ENCODE measurements at regions not wholly inside any gene's neighbourhood (a gene's known extent, or its start where the extent isn't known, plus 50 kb on each side); places are given as distances from the start of the nearest gene placed in this dataset.
"Not testable (repeated sequence)": the region's sequence is repeated elsewhere in the genome, so short reads cannot be mapped to it uniquely, and the experiment has no call there.

DNA sequence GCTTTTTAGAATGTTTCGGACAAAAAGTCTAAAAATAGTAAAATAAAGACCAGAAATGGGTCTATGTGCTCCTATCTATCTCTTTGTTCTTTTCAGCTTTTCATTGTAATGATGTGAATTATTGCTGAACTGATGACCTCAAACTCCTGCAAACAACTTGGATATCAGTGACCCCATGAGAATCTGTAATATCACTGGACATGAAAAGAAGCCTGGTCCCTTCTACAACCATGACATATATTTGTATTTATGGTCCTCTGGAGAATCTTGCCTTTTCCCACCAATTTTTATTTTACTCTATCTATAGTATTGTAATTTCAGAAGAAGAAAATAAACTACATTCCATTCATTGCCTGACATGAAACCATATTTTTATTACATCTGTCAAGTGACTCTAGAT is 740.7 kb upstream of the CA10 start:
- DNase-seq (ENCODE audit: low read depth) = no peak

GRCh38 chr17:52895272-52895671 is 736.8 kb upstream of the CA10 start:
- no peak for DNase-seq (ENCODE audit: low read depth)

GRCh38 chr17:52892334-52892733 is 733.8 kb upstream of the CA10 start:
- DNase-seq (ENCODE audit: low read depth) = no peak

DNA sequence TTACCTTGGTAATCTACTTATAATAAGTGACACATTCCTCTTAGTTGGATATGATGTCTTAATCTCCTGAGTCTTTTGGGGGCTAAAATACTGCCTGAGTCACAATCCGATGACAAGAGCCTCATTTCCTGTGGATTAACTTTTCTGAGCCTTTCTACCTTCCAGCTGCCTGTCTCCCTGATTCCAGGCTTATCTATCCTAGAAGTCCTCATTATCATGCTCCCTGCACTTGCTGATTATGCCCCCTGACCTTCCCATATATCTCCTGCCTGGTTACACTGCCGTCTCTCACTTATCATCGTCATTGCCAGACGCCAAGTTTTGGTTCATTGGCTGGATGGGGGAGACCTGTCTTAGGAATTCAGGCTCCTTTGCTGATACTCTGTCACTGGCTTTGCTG is 727.4 kb upstream of the CA10 start:
- DNase-seq (ENCODE audit: low read depth) = no peak

DNA sequence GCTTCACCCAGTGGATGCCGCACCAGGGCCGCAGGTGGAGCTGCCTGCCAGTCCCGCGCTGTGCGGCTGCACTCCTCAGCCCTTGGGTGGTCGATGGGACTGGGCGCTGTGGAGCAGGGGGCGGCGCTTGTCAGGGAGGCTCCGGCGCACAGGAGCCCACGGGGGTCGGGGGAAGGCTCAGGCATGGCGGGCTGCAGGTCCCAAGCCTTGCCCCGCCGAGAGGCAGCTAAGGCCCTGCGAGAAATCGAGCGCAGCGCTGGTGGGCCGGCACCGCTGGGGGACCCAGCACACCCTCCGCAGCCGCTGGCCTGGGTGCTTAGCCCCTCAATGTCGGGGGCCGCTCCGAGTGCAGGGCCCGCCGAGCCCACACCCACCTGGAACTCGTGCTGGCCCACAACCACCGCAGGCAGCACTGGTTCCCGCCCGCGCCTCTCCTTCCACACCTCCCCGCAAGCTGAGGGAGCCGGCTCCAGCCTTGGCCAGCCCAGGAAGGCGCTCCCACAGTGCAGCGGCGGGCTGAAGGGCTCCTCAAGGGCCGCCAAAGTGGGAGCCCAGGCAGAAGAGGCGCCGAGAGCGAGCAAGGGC is 725.5 kb upstream of the CA10 start:
- DNase-seq (ENCODE audit: low read depth) = not testable (repeated sequence)

DNA sequence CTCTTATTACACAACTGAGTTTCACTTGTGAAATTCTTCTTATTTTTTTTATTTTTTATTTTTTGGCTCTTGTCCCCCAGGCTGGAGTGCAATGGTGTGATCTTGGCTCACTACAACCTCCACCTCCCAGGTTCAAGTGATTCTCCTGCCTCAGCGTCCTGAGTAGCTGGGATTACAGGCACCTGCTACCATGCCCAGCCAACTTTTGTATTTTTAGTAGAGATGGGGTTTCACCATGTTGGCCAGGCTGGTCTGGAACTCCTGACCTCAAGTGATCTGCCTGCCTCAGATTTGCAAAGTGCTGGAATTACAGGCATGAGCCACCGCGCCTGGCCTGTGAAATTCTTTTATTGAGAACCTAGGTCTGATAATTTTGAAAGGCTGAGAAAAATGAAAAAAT is 688.3 kb upstream of the CA10 start:
- not testable (repeated sequence) for DNase-seq (ENCODE audit: low read depth)

GRCh38 chr17:52841971-52842370 is 683.5 kb upstream of the CA10 start:
- no peak for DNase-seq (ENCODE audit: low read depth)

DNA sequence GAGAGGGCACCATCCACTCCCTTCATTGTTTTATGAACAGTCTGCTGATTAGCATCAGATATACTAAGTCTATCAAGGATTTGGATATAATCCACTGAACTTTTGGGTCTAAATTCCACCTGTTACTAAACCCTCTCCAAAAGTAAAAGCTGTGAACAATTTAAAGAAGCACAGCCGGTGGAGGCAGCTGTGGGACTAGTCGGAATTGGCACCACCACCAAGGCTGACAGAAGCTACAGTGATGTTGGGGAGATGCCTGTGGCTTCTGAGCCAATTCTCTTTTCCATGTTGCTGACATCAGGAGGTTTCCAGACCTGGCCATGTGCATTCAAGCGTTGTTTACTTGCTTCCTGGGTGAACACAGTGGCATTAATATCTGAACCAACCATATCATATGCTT is 679.0 kb upstream of the CA10 start:
- DNase-seq (ENCODE audit: low read depth) = no peak

GRCh38 chr17:52831536-52831935 is 673.0 kb upstream of the CA10 start:
- DNase-seq (ENCODE audit: low read depth) = no peak

DNA sequence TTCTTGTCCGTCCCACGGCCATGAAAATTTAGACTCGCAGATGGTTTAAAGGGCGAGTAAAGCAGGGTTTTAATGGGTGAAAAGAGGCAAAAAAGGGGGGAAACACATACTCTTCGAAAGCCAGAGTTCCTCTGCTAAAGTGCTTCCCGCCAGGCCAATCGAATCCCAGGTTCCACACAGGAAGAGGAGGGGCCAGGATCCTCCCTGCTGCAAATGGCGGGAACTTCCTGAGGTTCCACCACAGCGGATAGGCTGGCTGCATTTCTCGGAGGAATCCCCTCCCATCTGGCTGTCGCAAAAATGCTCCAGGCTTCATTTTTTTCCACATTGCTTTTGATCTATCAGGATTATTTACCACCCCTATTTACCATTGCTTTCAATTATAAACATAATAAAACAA is 670.1 kb upstream of the CA10 start:
- peak; percentile 62 for DNase-seq (ENCODE audit: low read depth)

DNA sequence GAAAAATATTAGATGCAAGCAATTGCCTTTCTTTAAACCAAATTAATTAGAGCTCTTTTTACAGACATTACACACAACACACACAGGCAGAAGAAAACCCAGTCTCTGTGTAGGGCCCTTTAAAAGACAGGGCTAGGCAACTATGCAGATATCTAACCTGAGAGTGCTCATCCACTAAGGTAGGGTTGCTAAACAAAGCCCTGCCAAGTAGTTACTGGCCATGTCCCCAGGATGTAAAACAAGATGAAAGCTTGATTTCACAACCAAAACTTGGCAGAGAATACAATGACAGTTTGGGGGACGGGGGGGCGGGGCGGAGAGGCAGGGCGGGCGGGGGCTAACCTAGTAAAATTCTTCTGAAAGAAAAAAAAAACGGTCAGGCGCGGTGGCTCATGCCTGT is 669.0 kb upstream of the CA10 start:
- peak; percentile 46 for DNase-seq (ENCODE audit: low read depth)

DNA sequence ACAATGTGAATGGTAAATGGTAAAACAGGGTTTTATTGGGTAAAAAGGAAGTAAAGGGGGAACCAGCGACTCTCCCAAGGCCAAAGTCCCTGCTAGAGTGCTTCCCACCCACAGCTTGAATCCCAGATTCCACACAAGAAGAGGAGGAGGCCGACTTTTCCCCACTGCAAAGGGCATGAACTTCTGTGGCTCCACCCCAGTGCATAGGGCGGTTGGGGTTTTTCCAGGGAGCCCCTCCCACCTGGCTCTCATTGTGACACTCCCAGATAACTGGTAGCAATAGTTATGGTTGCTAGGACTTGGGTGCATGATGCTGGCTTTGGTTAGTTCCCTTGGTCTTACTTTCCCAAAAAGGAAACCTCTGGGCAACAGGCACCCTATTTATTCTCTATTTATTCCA is 666.0 kb upstream of the CA10 start:
- DNase-seq (ENCODE audit: low read depth) = peak; percentile 9

DNA sequence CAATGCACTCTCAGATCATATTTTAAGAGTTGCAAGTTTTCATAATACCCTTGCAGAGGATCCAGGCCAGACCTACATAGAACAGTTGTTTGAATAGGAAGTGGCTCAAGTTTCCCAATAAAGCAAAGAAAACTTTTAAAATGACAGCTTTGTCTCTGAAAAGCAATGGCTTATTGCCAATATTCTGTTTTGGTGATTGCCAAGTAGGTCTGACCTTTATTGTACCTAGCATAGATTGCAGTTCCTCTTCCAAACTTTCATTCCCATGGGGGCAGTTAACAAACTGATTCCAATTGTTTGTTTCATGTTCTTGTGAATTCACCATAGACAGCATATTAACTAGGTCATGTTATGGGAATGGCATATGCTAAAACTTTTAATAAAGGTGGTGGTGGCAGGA is 664.6 kb upstream of the CA10 start:
- no peak for DNase-seq (ENCODE audit: low read depth)

GRCh38 chr17:52790359-52790955 is 631.9 kb upstream of the CA10 start:
- DNase-seq (ENCODE audit: low read depth) = peak; percentile 60

- DNase-seq (ENCODE audit: low read depth) = peak; percentile 20
Observed at GRCh38 chr17:52789829-52790228, 631.3 kb upstream of the CA10 start.

GRCh38 chr17:52776234-52776633 is 617.7 kb upstream of the CA10 start:
- DNase-seq (ENCODE audit: low read depth) = no peak

DNA sequence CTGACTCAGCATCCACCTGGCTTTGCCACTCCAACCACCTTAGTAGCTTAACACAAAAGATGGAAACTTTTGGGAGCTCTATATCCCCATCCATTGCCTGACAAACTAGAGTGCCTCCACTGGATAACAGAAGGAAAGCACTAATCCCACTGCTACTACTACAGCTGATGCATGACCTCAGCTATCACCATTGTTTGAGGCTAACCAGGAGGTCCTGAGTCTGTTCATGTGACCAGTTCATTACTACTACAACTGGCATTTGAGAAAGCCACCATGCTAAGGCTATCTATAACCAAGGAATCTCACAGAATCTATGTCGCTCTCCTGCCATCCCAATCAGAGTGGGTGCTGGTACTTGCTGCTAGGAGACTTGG is 604.3 kb upstream of the CA10 start:
- DNase-seq (ENCODE audit: low read depth) = peak; percentile 6

DNA sequence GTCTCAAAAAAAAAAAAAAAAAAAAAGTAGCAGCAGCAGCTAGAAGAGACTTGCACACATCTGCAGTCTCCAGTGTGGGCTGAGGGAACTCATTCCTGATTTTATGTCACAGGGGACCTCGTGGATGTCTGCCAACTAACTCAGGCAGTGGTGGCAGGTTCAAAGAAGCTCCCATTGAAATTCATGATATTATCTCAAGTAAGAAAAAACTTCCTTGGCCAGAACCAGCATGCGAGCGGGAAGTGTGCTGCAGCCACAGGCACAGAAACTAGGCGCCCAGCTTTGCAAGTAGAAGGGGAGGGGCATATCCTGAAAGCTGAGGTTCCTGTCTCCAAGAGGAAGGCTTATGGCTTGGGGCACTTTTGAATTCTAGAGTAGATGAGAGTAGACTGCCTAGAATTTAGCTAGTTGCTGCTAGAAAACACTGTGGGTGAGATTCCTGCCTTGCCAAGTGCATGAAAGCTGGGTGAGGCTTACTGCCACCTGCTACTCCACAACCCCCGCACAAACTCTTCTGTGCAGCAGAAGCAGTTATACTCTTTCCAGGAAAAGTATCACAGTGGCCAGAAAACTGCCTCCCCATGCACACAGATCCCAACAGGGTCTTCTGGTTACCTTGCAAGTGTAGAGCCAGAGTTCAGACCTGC is 603.8 kb upstream of the CA10 start:
- DNase-seq (ENCODE audit: low read depth) = peak; percentile 10

GRCh38 chr17:52759864-52760263 is 601.4 kb upstream of the CA10 start:
- DNase-seq (ENCODE audit: low read depth) = no peak

GRCh38 chr17:52758481-52758880 is 600.0 kb upstream of the CA10 start:
- no peak for DNase-seq (ENCODE audit: low read depth)

GRCh38 chr17:52756746-52757145 is 598.2 kb upstream of the CA10 start:
- DNase-seq (ENCODE audit: low read depth) = no peak

DNA sequence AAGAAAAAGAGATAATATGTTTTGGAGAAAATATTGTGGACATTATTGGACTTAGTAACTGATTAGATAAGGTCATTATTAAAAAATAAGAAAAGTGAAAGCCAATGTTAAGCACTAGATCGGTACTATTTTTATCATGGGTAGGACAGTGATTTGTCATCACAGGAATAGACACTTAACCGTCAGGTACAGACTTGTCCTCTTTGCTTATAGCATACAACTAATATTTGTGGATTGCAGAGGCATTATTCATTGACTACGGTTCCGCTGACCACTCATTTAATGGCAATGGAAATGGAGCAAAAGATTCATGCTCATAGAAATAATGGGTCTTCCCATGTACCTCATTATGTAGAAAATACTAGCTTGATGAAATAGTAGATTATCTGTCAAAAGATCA is 596.3 kb upstream of the CA10 start:
- DNase-seq (ENCODE audit: low read depth) = no peak

DNA sequence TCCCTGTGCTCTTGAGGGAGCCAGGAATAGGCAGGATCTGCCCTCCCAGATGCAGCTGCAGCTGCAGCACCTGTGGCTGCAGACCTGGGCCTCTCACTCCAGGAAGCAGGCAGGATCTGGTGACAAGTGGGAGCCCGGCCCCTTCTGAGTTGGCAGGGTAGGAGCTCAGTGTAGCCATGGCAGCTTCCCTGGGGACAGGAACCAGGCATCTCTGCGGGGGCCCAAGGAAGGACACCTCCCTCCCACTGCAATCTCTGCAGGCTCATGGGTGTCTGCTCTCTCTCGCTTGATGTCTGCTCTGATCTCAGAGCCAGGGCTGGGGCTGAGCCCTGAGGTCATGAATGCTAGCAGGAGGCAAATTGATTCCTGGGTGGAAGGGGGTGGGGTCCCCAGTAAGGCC is 592.5 kb upstream of the CA10 start:
- no peak for DNase-seq (ENCODE audit: low read depth)

DNA sequence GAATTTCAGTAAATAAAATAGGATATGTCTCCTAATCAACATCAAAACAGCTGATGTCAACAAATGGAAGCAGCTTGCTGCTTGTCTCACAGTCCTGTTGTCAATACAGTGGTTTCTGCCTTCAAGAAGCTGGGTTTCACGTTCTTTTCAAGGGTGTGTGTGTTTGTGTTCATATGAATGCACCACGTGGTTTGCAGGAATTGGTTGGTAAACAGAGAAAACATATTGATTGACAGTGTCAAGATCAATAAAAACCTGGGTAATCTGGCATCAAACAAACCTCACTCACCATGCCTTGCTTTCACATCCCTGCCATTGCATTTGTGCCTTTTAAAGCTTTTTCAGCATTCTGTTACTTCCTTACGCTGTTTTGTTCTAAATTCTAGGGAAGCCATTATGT is 585.7 kb upstream of the CA10 start:
- DNase-seq (ENCODE audit: low read depth) = no peak

Measured in M059J (cell line).